ENCODE measurements at regions not wholly inside any gene's neighbourhood (a gene's known extent, or its start where the extent isn't known, plus 50 kb on each side); places are given as distances from the start of the nearest gene placed in this dataset.

GRCh38 chr6:40780637-40781036, 193.5 kb upstream of the LRFN2 start:
- no peaks in the 10 kb centered on the region for H3K36me3 ChIP-seq (ENCODE audit: control insufficient read depth in 4 of 4, insufficient read depth in 4 of 4, low read length in 4 of 4)
- ATAC-seq (ENCODE audit: insufficient read depth, low FRiP score) (no peak), DNase-seq (no peak)
- TF ChIP-seq CTCF (IDR thresholded peaks at IDR 0.05; ENCODE audit: control extremely low read depth, extremely low read depth), result no peak
- H3K4me3 ChIP-seq, result no peak overlapping the region
- H3K27me3 ChIP-seq (ENCODE audit: control insufficient read depth in 3 of 3, insufficient read depth in 3 of 3, low read length in 2 of 3), result peaks cover 0 to 2% (median 0%) of the 10 kb centered on the region in 3 donors
- WGBS, 2 donors, result 94 to 96% methylated on average over 3 of the region's 3 CpGs
- no peaks in the 10 kb centered on the region for H3K9me3 ChIP-seq (ENCODE audit: control insufficient read depth in 4 of 4, insufficient read depth in 3 of 4, low read length in 3 of 4)
- no peak overlapping the region for H3K27ac ChIP-seq (ENCODE audit: low read depth in 1 of 2, low read length in 1 of 2)
- H3K9ac ChIP-seq (ENCODE audit: insufficient read depth in 1 of 2, low read length in 2 of 2), result no peak overlapping the region
- peaks cover 0 to 4% (median 0%) of the 10 kb centered on the region in 5 donors for H3K4me1 ChIP-seq (ENCODE audit: control insufficient read depth in 5 of 5, insufficient read depth in 5 of 5, low read length in 5 of 5)

- peaks cover 0 to 2% (median 0%) of the 10 kb centered on the region in 3 donors for H3K27me3 ChIP-seq (ENCODE audit: control insufficient read depth in 3 of 3, insufficient read depth in 3 of 3, low read length in 2 of 3)
- no peak for TF ChIP-seq CTCF (IDR thresholded peaks at IDR 0.05; ENCODE audit: control extremely low read depth, extremely low read depth)
- no peaks in the 10 kb centered on the region for H3K9me3 ChIP-seq (ENCODE audit: control insufficient read depth in 4 of 4, insufficient read depth in 3 of 4, low read length in 3 of 4)
- H3K36me3 ChIP-seq (ENCODE audit: control insufficient read depth in 4 of 4, insufficient read depth in 4 of 4, low read length in 4 of 4), result no peaks in the 10 kb centered on the region
- 77 to 80% methylated on average over 3 of the region's 3 CpGs for WGBS, 2 donors
- DNase-seq, result no peak
- no peak for ATAC-seq (ENCODE audit: insufficient read depth, low FRiP score)
- H3K4me1 ChIP-seq (ENCODE audit: control insufficient read depth in 5 of 5, insufficient read depth in 5 of 5, low read length in 5 of 5), result peaks cover 0 to 4% (median 0%) of the 10 kb centered on the region in 5 donors
- no peak overlapping the region for H3K27ac ChIP-seq (ENCODE audit: low read depth in 1 of 2, low read length in 1 of 2)
- no peak overlapping the region for H3K4me3 ChIP-seq
- H3K9ac ChIP-seq (ENCODE audit: insufficient read depth in 1 of 2, low read length in 2 of 2), result no peak overlapping the region
Measured at GRCh38 chr6:40779409-40779808, 192.2 kb upstream of the LRFN2 start.

- no peak for TF ChIP-seq CTCF (IDR thresholded peaks at IDR 0.05; ENCODE audit: control extremely low read depth, extremely low read depth)
- no peak for DNase-seq
- peaks cover 0 to 4% (median 0%) of the 10 kb centered on the region in 5 donors for H3K4me1 ChIP-seq (ENCODE audit: control insufficient read depth in 5 of 5, insufficient read depth in 5 of 5, low read length in 5 of 5)
Measured at GRCh38 chr6:40778918-40779317, 191.8 kb upstream of the LRFN2 start.

GRCh38 chr6:40778196-40778595, 191.0 kb upstream of the LRFN2 start:
- H3K36me3 ChIP-seq (ENCODE audit: control insufficient read depth in 4 of 4, insufficient read depth in 4 of 4, low read length in 4 of 4), result no peaks in the 10 kb centered on the region
- H3K9me3 ChIP-seq (ENCODE audit: control insufficient read depth in 4 of 4, insufficient read depth in 3 of 4, low read length in 3 of 4), result peaks cover 0 to 3% (median 0%) of the 10 kb centered on the region in 4 donors
- DNase-seq (no peak), ATAC-seq (ENCODE audit: insufficient read depth, low FRiP score) (no peak)
- peaks cover 0 to 4% (median 0%) of the 10 kb centered on the region in 5 donors for H3K4me1 ChIP-seq (ENCODE audit: control insufficient read depth in 5 of 5, insufficient read depth in 5 of 5, low read length in 5 of 5)
- no peak overlapping the region for H3K9ac ChIP-seq (ENCODE audit: insufficient read depth in 1 of 2, low read length in 2 of 2)
- H3K27me3 ChIP-seq (ENCODE audit: control insufficient read depth in 3 of 3, insufficient read depth in 3 of 3, low read length in 2 of 3), result peaks cover 0 to 2% (median 0%) of the 10 kb centered on the region in 3 donors
- no peak overlapping the region for H3K27ac ChIP-seq (ENCODE audit: low read depth in 1 of 2, low read length in 1 of 2)
- H3K4me3 ChIP-seq, result no peak overlapping the region
- 86 to 95% methylated on average over 3 of the region's 3 CpGs for WGBS, 2 donors
- no peak for TF ChIP-seq CTCF (IDR thresholded peaks at IDR 0.05; ENCODE audit: control extremely low read depth, extremely low read depth)

More at GRCh38 chr6:40778918-40779317, 191.8 kb upstream of the LRFN2 start:
- Histone ChIP-seq H3K9ac (ENCODE audit: insufficient read depth in 1 of 2, low read length in 2 of 2) (no peak overlapping the region), H3K4me3 (no peak overlapping the region), H3K9me3 (ENCODE audit: control insufficient read depth in 4 of 4, insufficient read depth in 3 of 4, low read length in 3 of 4) (no peaks in the 10 kb centered on the region), H3K27me3 (ENCODE audit: control insufficient read depth in 3 of 3, insufficient read depth in 3 of 3, low read length in 2 of 3) (peaks cover 0 to 2% (median 0%) of the 10 kb centered on the region in 3 donors), H3K27ac (ENCODE audit: low read depth in 1 of 2, low read length in 1 of 2) (no peak overlapping the region), H3K36me3 (ENCODE audit: control insufficient read depth in 4 of 4, insufficient read depth in 4 of 4, low read length in 4 of 4) (no peaks in the 10 kb centered on the region)
- ATAC-seq (ENCODE audit: insufficient read depth, low FRiP score), result no peak
- 63 to 71% methylated on average over 1 of the region's 1 CpG for WGBS, 2 donors
